AG09319 (cell line): ENCODE measurements at regions not wholly inside any gene's neighbourhood (a gene's known extent, or its start where the extent isn't known, plus 50 kb on each side); places are given as distances from the start of the nearest gene placed in this dataset.

Experiments used
- DNase-seq: peaks from one replicate; pipeline ENCODE4 v3.0.0-alpha.2; 2010; ENCODE audit warnings: low read depth; ENCODE audit errors: extremely low read depth
- TF ChIP-seq, protein P1 (sequence below): IDR thresholded peaks from 2 replicates; pipeline ENCODE4 v1.5.1; 2011; ENCODE audit warnings: low read depth, mild to moderate bottlenecking, inconsistent platforms, low read length, moderate library complexity

DNA sequence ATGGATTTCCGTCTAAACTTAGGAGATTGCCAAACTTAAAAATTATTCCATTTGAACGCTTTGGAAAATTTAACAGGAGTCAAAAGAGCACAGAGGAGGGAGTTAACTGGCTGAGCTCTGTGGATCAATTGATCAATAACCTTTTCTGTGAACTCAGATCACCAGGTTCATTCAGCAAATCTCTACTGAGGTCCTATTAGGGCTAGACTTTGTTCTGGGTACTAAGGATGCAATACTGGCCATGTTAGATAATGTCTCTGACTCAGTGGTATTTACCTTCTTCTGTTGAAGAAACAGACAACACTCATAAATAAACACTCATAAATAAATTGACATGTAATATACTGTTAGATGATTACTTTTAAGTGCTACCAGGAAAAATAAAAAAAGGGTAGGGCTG, 323.4 kb upstream of the SUCLG2 start:
- no peak for DNase-seq
- TF ChIP-seq, protein P1, sequence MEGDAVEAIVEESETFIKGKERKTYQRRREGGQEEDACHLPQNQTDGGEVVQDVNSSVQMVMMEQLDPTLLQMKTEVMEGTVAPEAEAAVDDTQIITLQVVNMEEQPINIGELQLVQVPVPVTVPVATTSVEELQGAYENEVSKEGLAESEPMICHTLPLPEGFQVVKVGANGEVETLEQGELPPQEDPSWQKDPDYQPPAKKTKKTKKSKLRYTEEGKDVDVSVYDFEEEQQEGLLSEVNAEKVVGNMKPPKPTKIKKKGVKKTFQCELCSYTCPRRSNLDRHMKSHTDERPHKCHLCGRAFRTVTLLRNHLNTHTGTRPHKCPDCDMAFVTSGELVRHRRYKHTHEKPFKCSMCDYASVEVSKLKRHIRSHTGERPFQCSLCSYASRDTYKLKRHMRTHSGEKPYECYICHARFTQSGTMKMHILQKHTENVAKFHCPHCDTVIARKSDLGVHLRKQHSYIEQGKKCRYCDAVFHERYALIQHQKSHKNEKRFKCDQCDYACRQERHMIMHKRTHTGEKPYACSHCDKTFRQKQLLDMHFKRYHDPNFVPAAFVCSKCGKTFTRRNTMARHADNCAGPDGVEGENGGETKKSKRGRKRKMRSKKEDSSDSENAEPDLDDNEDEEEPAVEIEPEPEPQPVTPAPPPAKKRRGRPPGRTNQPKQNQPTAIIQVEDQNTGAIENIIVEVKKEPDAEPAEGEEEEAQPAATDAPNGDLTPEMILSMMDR = no peak

DNA sequence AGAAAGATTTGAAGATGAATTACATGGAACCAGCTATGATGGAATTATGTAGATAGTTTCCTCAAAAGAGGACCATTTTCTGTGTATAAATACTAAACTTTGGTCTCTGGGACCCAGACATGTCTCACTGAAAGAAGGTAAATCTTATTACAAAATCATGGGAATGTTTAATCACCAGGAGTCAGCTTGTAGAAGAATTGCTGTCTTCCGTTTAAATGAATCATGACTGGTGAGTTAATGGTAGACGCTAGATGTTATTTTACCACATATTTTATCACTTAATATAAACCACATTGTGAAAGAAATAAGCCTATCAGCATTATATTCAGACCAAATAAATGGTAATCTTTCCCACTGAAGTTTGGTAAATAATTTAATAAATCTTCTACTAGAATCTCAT, 322.3 kb upstream of the SUCLG2 start:
- TF ChIP-seq, protein P1 = no peak

DNA sequence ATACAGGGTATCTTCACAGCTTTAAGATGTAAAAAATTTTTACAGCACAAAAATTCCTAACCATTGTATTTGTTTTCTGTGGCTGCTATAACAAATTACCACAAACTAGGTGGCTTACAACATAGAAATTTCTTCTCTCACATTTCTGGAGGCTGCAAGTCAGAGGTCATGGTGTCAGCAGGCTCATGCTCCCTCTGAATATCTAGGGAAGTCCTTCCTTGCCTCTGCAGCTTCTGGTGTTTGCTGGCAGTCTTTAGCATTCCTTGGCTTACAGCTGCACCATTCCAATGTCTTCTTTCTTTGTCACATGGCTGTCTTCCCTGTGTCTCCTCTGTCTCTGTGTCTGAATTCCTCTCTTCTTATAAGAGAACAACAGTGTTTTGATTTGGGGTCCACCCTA, 310.2 kb upstream of the SUCLG2 start:
- DNase-seq = no peak
- TF ChIP-seq, protein P1 = no peak

More for the DNA sequence above, 322.3 kb upstream of the SUCLG2 start:
- DNase-seq = no peak

DNA sequence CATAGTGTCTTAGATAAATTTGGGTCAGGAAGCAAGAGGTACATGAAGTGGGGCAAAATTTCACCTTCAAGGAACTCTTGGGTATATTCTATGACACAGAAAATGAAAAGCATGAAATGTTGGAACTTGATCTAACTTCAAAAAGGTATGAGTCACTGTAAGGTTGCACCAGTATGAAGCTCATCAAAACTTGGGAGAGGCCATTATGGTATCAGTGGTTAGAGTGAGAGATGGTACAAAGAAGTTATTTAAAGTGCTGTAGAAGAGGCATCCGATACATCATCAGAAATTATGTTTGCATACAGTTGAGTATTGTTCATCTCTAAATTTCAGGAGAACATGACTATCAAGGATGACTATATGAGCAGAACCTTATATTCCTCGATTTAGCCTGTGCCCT, 302.9 kb upstream of the SUCLG2 start:
- DNase-seq = no peak

DNA sequence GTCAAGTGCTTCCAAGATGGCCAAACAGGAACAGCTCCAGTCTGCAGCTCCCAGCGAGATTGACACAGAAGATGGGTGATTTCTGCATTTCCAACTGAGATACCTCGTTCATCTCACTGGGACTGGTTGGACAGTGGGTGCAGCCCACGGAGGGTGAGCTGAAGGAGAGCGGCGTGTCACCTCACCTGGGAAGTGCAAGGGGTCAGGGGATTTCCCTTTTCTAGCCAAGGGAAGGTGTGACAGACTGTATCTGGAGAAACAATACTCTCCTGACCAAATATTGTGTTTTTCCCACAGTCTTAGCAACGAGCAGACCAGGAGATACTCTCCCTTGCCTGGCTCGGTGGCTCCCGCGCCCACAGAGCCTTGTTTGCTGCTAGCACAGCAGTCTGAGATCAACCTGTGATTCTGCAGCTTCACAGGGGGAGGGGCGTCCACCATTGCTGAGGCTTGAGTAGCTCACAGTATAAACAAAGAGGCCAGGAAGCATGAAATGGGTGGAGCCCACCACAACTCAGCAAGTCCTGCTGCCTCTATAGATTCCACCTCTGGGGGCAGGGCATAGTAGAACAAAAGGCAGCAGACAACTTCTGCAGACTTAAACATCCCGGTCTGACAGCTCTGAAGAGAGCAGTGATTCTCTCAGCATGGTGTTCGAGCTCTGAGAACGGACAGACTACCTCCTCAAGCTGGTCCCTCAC, 293.5 kb upstream of the SUCLG2 start:
- no peak for DNase-seq
- TF ChIP-seq, protein P1 = no peak

More for the DNA sequence above, 302.9 kb upstream of the SUCLG2 start:
- TF ChIP-seq, protein P1 = no peak

DNA sequence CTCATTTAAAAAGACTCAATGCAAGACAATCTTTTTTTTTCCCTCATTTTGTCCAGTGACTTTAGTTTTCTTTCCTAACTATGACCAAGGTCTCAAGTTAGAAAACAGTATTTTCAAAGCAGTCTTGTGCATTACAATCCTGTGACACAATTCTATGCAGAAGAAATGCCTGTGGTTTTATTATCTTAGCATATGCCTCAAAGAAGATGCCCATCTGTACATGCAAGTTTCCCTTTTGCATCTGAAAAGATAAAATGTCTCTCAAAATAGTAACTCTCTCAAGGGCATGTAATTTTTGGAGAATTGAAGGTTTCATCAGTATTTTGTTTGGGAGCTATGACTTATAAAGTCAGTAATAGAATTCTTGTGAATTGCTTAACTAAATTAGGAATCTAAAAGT, 292.0 kb upstream of the SUCLG2 start:
- no peak for DNase-seq
- TF ChIP-seq, protein P1 = no peak

DNA sequence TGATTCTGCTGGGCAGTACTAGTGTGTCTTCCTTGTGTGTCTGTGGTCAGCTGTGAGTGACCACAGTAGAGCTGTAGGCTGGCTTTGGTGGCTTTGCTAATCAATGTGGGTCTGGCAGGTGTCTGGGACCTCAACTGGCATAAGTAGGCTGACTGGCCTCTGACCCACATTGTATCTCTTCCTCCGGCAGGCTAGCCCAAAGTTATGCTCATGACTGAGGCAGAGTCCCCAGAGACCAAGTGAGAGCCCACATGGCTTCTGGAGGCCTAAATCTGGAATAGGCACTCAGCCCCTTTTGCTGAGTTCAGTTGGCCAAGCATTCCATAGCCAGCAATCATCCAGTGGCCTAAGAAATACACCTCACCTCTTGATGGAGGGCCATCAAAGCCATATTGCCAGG, 289.1 kb upstream of the SUCLG2 start:
- no peak for DNase-seq
- TF ChIP-seq, protein P1 = no peak
